ENCODE measurements at regions not wholly inside any gene's neighbourhood (a gene's known extent, or its start where the extent isn't known, plus 50 kb on each side); places are given as distances from the start of the nearest gene placed in this dataset.

DNA sequence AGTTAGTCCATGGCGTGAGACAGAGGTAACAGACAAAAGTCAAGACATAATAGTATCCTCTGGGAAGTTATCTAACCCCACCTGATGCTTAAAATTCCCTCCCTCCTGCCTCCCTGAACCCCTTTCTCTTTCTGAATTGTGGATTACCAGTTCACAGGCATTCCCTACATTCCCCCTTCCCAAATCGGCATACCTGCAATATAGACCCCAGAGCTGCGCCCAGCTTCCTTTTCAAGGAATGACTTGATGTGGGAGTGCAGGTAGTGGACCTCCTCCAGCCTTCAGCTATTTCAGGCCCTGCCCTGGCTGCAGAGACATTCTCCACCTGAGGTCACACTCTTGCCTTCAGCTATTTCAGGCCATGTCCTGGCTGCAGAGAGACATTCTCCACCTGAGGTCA lies 111.1 kb upstream of the KLF7 start:
- Histone ChIP-seq H3K4me1 (no peaks in the 10 kb centered on the region), H3K36me3 (no peaks in the 10 kb centered on the region), H3K27ac (no peak overlapping the region), H3K4me3 (no peak overlapping the region), H3K27me3 (no peaks in the 10 kb centered on the region), H3K9me3 (no peaks in the 10 kb centered on the region)
- TF ChIP-seq POLR2A (IDR thresholded peaks at IDR 0.05) = no peak
- TF ChIP-seq, protein P1, sequence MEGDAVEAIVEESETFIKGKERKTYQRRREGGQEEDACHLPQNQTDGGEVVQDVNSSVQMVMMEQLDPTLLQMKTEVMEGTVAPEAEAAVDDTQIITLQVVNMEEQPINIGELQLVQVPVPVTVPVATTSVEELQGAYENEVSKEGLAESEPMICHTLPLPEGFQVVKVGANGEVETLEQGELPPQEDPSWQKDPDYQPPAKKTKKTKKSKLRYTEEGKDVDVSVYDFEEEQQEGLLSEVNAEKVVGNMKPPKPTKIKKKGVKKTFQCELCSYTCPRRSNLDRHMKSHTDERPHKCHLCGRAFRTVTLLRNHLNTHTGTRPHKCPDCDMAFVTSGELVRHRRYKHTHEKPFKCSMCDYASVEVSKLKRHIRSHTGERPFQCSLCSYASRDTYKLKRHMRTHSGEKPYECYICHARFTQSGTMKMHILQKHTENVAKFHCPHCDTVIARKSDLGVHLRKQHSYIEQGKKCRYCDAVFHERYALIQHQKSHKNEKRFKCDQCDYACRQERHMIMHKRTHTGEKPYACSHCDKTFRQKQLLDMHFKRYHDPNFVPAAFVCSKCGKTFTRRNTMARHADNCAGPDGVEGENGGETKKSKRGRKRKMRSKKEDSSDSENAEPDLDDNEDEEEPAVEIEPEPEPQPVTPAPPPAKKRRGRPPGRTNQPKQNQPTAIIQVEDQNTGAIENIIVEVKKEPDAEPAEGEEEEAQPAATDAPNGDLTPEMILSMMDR (IDR thresholded peaks at IDR 0.05) = no peak
- intact Hi-C loops (cut with DNase I; ENCODE audit: low total_unique reads) = no loop called here
- DNase-seq (ENCODE audit: low spot score in 2 of 2) = no peak

DNA sequence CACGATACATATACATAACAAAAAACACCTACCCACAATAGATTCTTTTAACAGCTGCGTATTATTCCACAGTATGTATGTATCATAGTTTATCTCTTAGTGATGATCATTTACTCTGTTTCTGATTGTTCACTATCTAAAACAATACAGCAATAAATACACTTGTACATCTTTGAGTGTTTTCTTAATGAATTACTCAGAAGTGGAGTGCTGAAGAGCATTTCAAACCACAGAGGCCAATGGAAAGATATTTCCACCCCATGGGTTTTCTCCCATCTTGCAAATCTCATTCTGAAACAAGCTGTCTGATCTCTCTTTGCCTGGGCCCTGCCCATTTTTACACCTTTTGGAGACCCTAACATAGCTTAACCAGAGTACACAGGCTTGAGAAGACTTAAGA lies 113.8 kb upstream of the KLF7 start:
- intact Hi-C loops (cut with DNase I; ENCODE audit: low total_unique reads) = no loop called here
- Histone ChIP-seq H3K36me3 (no peaks in the 10 kb centered on the region), H3K4me3 (no peak overlapping the region), H3K27ac (no peak overlapping the region), H3K9me3 (no peaks in the 10 kb centered on the region), H3K4me1 (no peaks in the 10 kb centered on the region), H3K27me3 (no peaks in the 10 kb centered on the region)
- no peak for DNase-seq (ENCODE audit: low spot score in 2 of 2)
- TF ChIP-seq, protein P1 (IDR thresholded peaks at IDR 0.05) = no peak
- TF ChIP-seq POLR2A (IDR thresholded peaks at IDR 0.05) (no peak), POLR2AphosphoS5 (IDR thresholded peaks at IDR 0.05) (no peak)

DNA sequence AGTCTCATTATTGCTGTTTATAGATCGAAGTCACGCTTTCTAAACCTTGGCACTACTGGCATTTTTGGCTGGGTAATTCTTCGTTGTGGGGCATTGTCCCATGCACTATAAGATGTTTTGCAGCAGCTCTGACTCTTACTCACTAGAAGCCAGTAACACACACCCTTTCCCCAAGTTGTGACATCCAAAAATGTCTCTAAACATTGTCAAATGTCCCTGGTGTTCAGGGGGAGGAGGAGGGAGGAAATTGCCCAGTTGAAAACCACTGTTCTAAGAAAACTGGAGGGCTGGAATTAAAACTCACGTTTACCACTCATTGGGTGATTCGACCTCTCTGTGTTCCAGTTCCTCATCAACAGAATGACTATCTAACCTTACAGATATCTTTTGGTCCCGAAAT lies 115.7 kb upstream of the KLF7 start:
- Histone ChIP-seq H3K36me3 (no peaks in the 10 kb centered on the region), H3K27ac (no peak overlapping the region), H3K4me3 (no peak overlapping the region), H3K9me3 (no peaks in the 10 kb centered on the region), H3K4me1 (no peaks in the 10 kb centered on the region), H3K27me3 (no peaks in the 10 kb centered on the region)
- intact Hi-C loops (cut with DNase I; ENCODE audit: low total_unique reads) = no loop called here
- TF ChIP-seq, protein P1 (IDR thresholded peaks at IDR 0.05) = no peak
- TF ChIP-seq POLR2AphosphoS5 (IDR thresholded peaks at IDR 0.05) = no peak
- no peak for TF ChIP-seq POLR2A (IDR thresholded peaks at IDR 0.05)
- no peak for DNase-seq (ENCODE audit: low spot score in 2 of 2)

DNA sequence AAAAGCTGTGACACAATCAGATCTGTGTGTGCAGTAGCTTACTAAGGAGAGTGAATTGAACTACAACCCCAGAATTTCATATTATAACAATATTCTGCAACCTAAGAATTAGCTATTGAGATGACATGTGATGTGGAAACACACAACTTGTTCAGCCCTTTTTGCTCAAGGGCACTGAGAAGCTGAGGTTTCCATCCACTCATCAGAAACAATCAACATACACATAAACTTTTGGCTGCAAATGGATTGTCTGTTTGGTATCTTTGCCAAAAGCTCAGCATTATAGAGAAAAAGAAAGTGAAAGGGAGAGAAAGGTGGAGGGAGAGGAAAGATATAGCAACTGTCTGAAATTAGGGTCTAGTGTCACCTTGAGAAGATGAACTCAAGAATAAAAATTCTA lies 117.2 kb upstream of the KLF7 start:
- Histone ChIP-seq H3K4me3 (no peak overlapping the region), H3K36me3 (no peaks in the 10 kb centered on the region), H3K4me1 (no peaks in the 10 kb centered on the region), H3K9me3 (no peaks in the 10 kb centered on the region), H3K27ac (no peak overlapping the region), H3K27me3 (no peaks in the 10 kb centered on the region)
- no peak for TF ChIP-seq POLR2A (IDR thresholded peaks at IDR 0.05)
- TF ChIP-seq POLR2AphosphoS5 (IDR thresholded peaks at IDR 0.05) = no peak
- TF ChIP-seq, protein P1 (IDR thresholded peaks at IDR 0.05) = no peak
- intact Hi-C loops (cut with DNase I; ENCODE audit: low total_unique reads) = no loop called here
- no peak for DNase-seq (ENCODE audit: low spot score in 2 of 2)

DNA sequence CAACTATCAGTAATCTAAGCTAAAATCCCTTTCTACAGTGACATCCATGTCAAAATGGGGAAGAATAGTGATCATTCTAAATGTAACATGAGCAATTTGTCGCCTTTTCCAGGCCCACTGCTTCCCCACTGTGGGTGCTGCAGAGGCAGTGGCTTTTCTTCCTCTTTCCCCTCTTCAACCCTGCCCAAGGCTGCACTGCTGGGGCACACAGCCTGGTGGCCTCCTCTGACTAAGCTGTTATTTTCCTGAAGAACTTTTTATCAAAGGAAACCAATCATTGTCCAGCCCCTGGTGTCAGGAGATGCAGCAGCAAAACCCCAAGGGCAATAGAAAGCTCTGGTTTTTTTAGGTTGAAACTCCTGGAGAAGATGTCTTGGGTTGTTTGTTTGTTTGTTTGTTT lies 117.6 kb upstream of the KLF7 start:
- DNase-seq (ENCODE audit: low spot score in 2 of 2) = no peak
- Histone ChIP-seq H3K4me1 (no peaks in the 10 kb centered on the region), H3K36me3 (no peaks in the 10 kb centered on the region), H3K9me3 (no peaks in the 10 kb centered on the region), H3K4me3 (no peak overlapping the region), H3K27ac (no peak overlapping the region), H3K27me3 (no peaks in the 10 kb centered on the region)
- TF ChIP-seq, protein P1 (IDR thresholded peaks at IDR 0.05) = no peak
- intact Hi-C loops (cut with DNase I; ENCODE audit: low total_unique reads) = no loop called here

Measured in breast epithelium (tissue), 4 donors.